OCI-LY3 (cell line): ENCODE measurements at regions not wholly inside any gene's neighbourhood (a gene's known extent, or its start where the extent isn't known, plus 50 kb on each side); places are given as distances from the start of the nearest gene placed in this dataset.

Experiments
- H2AFZ ChIP-seq: fragments of 200-600, 300-600 bp; shearing (Covaris generic); 2 replicates; pipeline ENCODE4 v1.6.0; 2014; ENCODE audit warnings: antibody characterized with exemption, low read depth, low read length
- H3K27ac ChIP-seq: fragments of 200-600, 300-600 bp; sonication (generic); 2 replicates; pipeline ENCODE4 v1.5.1; 2014; ENCODE audit warnings: mild to moderate bottlenecking, low read length, moderate library complexity, mixed read lengths
- H3K27me3 ChIP-seq: fragments of 200-600, 300-600 bp; sonication (generic); 2 replicates; pipeline ENCODE4 v1.6.1; 2014; ENCODE audit warnings: low read depth, low read length, mixed read lengths
- H3K36me3 ChIP-seq: fragments of 200-600, 300-600 bp; sonication (generic); replicated peaks from 2 replicates; pipeline ENCODE3; 2014; ENCODE audit warnings: low read depth, low read length, mixed read lengths
- H3K4me1 ChIP-seq: fragments of 300-600, 200-600 bp; sonication (generic); 2 replicates; pipeline ENCODE4 v1.6.1; 2014; ENCODE audit warnings: low read length, mixed read lengths
- H3K4me2 ChIP-seq: fragments of 200-600, 300-600 bp; sonication (generic); 2 replicates; pipeline ENCODE4 v1.6.1; 2014; ENCODE audit warnings: low read length, mixed read lengths
- H3K4me3 ChIP-seq: fragments of 300-600, 200-600 bp; sonication (generic); 2 replicates; pipeline ENCODE4 v1.5.1; 2014; ENCODE audit warnings: antibody characterized with exemption, mild to moderate bottlenecking, low read length, moderate library complexity
- H3K79me2 ChIP-seq: fragments of 300-600, 200-600 bp; shearing (Covaris generic); 2 replicates; pipeline ENCODE4 v1.6.1; 2014; ENCODE audit warnings: mild to moderate bottlenecking, low read length, mixed read lengths
- H3K9ac ChIP-seq: fragments of 300-600, 200-600 bp; shearing (Covaris generic); 2 replicates; pipeline ENCODE4 v1.6.0; 2014; ENCODE audit warnings: mild to moderate bottlenecking, low read length, moderate library complexity
- H3K9me3 ChIP-seq: fragments of 200-600, 300-600 bp; shearing (Covaris generic); 2 replicates; pipeline ENCODE4 v1.6.1; 2014; ENCODE audit warnings: low read length, mixed read lengths; ENCODE audit not compliant: insufficient read depth
- H4K20me1 ChIP-seq: fragments of 200-600, 300-600 bp; sonication (generic); 2 replicates; pipeline ENCODE4 v1.6.1; 2016; ENCODE audit warnings: low read length, mixed read lengths; ENCODE audit not compliant: insufficient read depth
- CTCF ChIP-seq: fragments of 200-600, 300-600 bp; sonication (generic); IDR thresholded peaks from 2 replicates; pipeline ENCODE4 v1.5.1; 2014; ENCODE audit warnings: antibody characterized with exemption, low read length, low read depth
- EZH2phosphoT487 ChIP-seq: fragments of 200-600 bp; shearing (Covaris generic); IDR thresholded peaks from 2 replicates; pipeline ENCODE4 v1.6.1; 2018; ENCODE audit warnings: antibody characterized with exemption, mixed run types, low read depth

GRCh38 chr17:12357600-12357999 is 308.1 kb upstream of the MYOCD start:
- H4K20me1 ChIP-seq, result no peaks in the 10 kb centered on the region
- TF ChIP-seq CTCF (no peak), EZH2phosphoT487 (no peak)
- H3K9me3 ChIP-seq, result no peaks in the 10 kb centered on the region
- H3K4me2 ChIP-seq, result no peak overlapping the region
- H3K4me1 ChIP-seq, result no peaks in the 10 kb centered on the region
- H3K79me2 ChIP-seq, result no peaks in the 10 kb centered on the region
- no peak overlapping the region for H2AFZ ChIP-seq
- no peak overlapping the region for H3K27ac ChIP-seq
- no peaks in the 10 kb centered on the region for H3K36me3 ChIP-seq
- no peaks in the 10 kb centered on the region for H3K27me3 ChIP-seq
- H3K9ac ChIP-seq, result no peak overlapping the region
- H3K4me3 ChIP-seq, result no peak overlapping the region

GRCh38 chr17:12358477-12358876 is 307.2 kb upstream of the MYOCD start:
- H4K20me1 ChIP-seq, result no peaks in the 10 kb centered on the region
- no peaks in the 10 kb centered on the region for H3K36me3 ChIP-seq
- no peak for TF ChIP-seq EZH2phosphoT487
- TF ChIP-seq CTCF, result no peak
- H3K9me3 ChIP-seq, result peaks cover 4% of the 10 kb centered on the region; the same call in 1 of the 2 replicates
- H3K27ac ChIP-seq, result no peak overlapping the region
- H2AFZ ChIP-seq, result no peak overlapping the region
- H3K4me1 ChIP-seq, result no peaks in the 10 kb centered on the region
- no peak overlapping the region for H3K4me3 ChIP-seq
- H3K4me2 ChIP-seq, result no peak overlapping the region
- H3K27me3 ChIP-seq, result no peaks in the 10 kb centered on the region
- no peak overlapping the region for H3K9ac ChIP-seq
- H3K79me2 ChIP-seq, result no peaks in the 10 kb centered on the region

GRCh38 chr17:12362853-12363455 is 302.7 kb upstream of the MYOCD start:
- peaks cover 4% of the 10 kb centered on the region for H3K36me3 ChIP-seq
- H2AFZ ChIP-seq, result no peak overlapping the region
- no peaks in the 10 kb centered on the region for H4K20me1 ChIP-seq

GRCh38 chr17:12365805-12366204 is 299.9 kb upstream of the MYOCD start:
- no peaks in the 10 kb centered on the region for H4K20me1 ChIP-seq
- H3K27ac ChIP-seq, result no peak overlapping the region
- H3K36me3 ChIP-seq, result peaks cover 4% of the 10 kb centered on the region
- H3K4me1 ChIP-seq, result no peaks in the 10 kb centered on the region
- H3K9ac ChIP-seq, result no peak overlapping the region
- H3K27me3 ChIP-seq, result no peaks in the 10 kb centered on the region
- H3K9me3 ChIP-seq, result peaks cover 11% of the 10 kb centered on the region; the same call in 1 of the 2 replicates
- no peak overlapping the region for H3K4me3 ChIP-seq
- H2AFZ ChIP-seq, result 0 out of 2 replicates have a peak overlapping the region, but pooled peaks have one; percentile 30
- no peak for TF ChIP-seq CTCF
- TF ChIP-seq EZH2phosphoT487, result no peak
- no peak overlapping the region for H3K4me2 ChIP-seq
- H3K79me2 ChIP-seq, result no peaks in the 10 kb centered on the region

More at GRCh38 chr17:12362853-12363455, 302.7 kb upstream of the MYOCD start:
- H3K27ac ChIP-seq, result no peak overlapping the region
- no peaks in the 10 kb centered on the region for H3K79me2 ChIP-seq
- TF ChIP-seq EZH2phosphoT487, result no peak
- no peak for TF ChIP-seq CTCF
- no peaks in the 10 kb centered on the region for H3K27me3 ChIP-seq
- no peaks in the 10 kb centered on the region for H3K4me1 ChIP-seq
- H3K4me2 ChIP-seq, result no peak overlapping the region
- peaks cover 11% of the 10 kb centered on the region; the same call in 1 of the 2 replicates for H3K9me3 ChIP-seq
- H3K4me3 ChIP-seq, result no peak overlapping the region
- H3K9ac ChIP-seq, result no peak overlapping the region
